ENCODE measurements at regions not wholly inside any gene's neighbourhood (a gene's known extent, or its start where the extent isn't known, plus 50 kb on each side); places are given as distances from the start of the nearest gene placed in this dataset.

GRCh38 chr5:12419075-12419474 is 514.8 kb upstream of the CTNND2 start:
- TF ChIP-seq CTCF (IDR thresholded peaks at IDR 0.05): no peak
- no peak for TF ChIP-seq POLR2AphosphoS5 (IDR thresholded peaks at IDR 0.05)

Measured in upper lobe of left lung (tissue), 4 donors.